NOMO-1 treated with dmso at 0.1 percent for 144 hours (cell line): ENCODE measurements at regions not wholly inside any gene's neighbourhood (a gene's known extent, or its start where the extent isn't known, plus 50 kb on each side); places are given as distances from the start of the nearest gene placed in this dataset.
"Not testable (repeated sequence)": the region's sequence is repeated elsewhere in the genome, so short reads cannot be mapped to it uniquely, and the experiment has no call there.

Experiments
- DNase-seq: peaks from one replicate; lab custom pipeline; 2025; ENCODE audit not compliant: unreplicated experiment; lab: John Stamatoyannopoulos, UW

DNA sequence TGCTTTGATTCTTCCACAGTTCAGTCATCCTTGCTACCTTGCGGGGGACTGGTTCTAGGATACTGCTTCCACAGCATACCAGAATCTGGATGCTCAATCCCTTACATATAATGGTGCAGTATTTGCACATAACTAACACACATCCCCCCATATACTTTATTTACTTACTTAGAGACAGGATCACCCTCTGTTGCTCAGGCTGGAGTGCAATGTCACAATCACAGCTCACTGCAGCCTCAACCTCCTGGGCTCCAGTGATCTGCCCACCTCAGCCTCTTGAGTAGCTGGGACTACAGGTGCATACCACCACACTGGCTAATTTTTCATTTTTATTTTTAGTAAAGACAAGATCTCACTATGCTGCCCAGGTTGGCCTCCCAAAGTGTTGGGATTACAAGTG, 112.2 kb downstream of the GOSR1 start:
- DNase-seq = no peak

DNA sequence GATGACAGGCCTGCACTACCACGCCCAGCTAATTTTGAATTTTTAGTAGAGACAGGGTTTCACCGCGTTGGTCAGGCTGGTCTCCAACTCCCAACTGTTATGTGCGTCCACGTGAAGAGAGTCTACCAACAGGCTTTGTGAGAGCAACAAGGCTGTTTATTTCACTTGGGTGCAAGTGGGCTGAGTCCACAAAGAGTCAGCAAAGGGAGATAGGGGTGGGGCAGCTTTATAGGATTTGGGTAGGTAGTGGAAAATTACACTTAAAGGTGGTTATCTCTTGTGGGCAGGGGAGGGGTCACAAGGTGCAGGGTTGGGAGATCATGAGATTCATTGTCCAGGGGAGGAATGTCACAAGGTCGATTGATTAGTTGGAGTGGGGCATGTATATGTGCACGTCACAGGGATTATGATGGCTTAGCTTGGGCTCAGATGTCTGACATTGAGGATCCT, 111.6 kb downstream of the GOSR1 start:
- no peak for DNase-seq

- DNase-seq = no peak
These were observed 109.8 kb downstream of the GOSR1 start for GRCh38 chr17:30586818-30587595.

GRCh38 chr17:30584810-30585209, 107.6 kb downstream of the GOSR1 start:
- no peak for DNase-seq

- no peak for DNase-seq
These were observed 103.7 kb downstream of the GOSR1 start for GRCh38 chr17:30580916-30581315.

GRCh38 chr17:30579610-30580315, 102.6 kb downstream of the GOSR1 start:
- no peak for DNase-seq

GRCh38 chr17:30578015-30578717, 101.0 kb downstream of the GOSR1 start:
- DNase-seq = not testable (repeated sequence)
